HS-27A (cell line): ENCODE measurements at regions not wholly inside any gene's neighbourhood (a gene's known extent, or its start where the extent isn't known, plus 50 kb on each side); places are given as distances from the start of the nearest gene placed in this dataset.
"Not testable (repeated sequence)": the region's sequence is repeated elsewhere in the genome, so short reads cannot be mapped to it uniquely, and the experiment has no call there.

Experiments used
- DNase-seq: peaks from one replicate; pipeline ENCODE4 v3.0.0-alpha.2; 2012; ENCODE audit warnings: low read depth, missing footprints

- DNase-seq = no peak
These were observed 95.3 kb upstream of the SNX9 start for GRCh38 chr6:157727629-157728182.

- DNase-seq = no peak
These were observed 94.7 kb upstream of the SNX9 start for GRCh38 chr6:157728183-157728881.

- no peak for DNase-seq
These were observed 91.8 kb upstream of the SNX9 start for GRCh38 chr6:157731221-157731620.

- no peak for DNase-seq
These were observed 91.0 kb upstream of the SNX9 start for GRCh38 chr6:157732007-157732406.

- no peak for DNase-seq
These were observed 90.5 kb upstream of the SNX9 start for GRCh38 chr6:157732416-157733161.

- not testable (repeated sequence) for DNase-seq
These were observed 86.5 kb upstream of the SNX9 start for GRCh38 chr6:157736555-157736954.

GRCh38 chr6:157741321-157741947 is 81.6 kb upstream of the SNX9 start:
- DNase-seq = no peak

- no peak for DNase-seq
These were observed 81.0 kb upstream of the SNX9 start for GRCh38 chr6:157741948-157742556.

- no peak for DNase-seq
These were observed 78.9 kb upstream of the SNX9 start for GRCh38 chr6:157744102-157744601.

GRCh38 chr6:157746897-157747296 is 76.1 kb upstream of the SNX9 start:
- no peak for DNase-seq

GRCh38 chr6:157747370-157747769 is 75.7 kb upstream of the SNX9 start:
- no peak for DNase-seq

- DNase-seq = no peak
These were observed 74.0 kb upstream of the SNX9 start for GRCh38 chr6:157748839-157749571.

GRCh38 chr6:157750973-157751372 is 72.1 kb upstream of the SNX9 start:
- DNase-seq = not testable (repeated sequence)

GRCh38 chr6:157751547-157752200 is 71.4 kb upstream of the SNX9 start:
- no peak for DNase-seq

GRCh38 chr6:157752879-157753278 is 70.2 kb upstream of the SNX9 start:
- DNase-seq = not testable (repeated sequence)

- DNase-seq = no peak
These were observed 69.8 kb upstream of the SNX9 start for GRCh38 chr6:157753291-157753690.

- not testable (repeated sequence) for DNase-seq
These were observed 69.2 kb upstream of the SNX9 start for GRCh38 chr6:157753801-157754200.

- DNase-seq = no peak
These were observed 68.7 kb upstream of the SNX9 start for GRCh38 chr6:157754351-157754750.

- DNase-seq = no peak
These were observed 67.9 kb upstream of the SNX9 start for GRCh38 chr6:157755032-157755745.

GRCh38 chr6:157755746-157756411 is 67.2 kb upstream of the SNX9 start:
- no peak for DNase-seq
